Mucosa of gallbladder (tissue), 1 donor: ENCODE measurements at regions not wholly inside any gene's neighbourhood (a gene's known extent, or its start where the extent isn't known, plus 50 kb on each side); places are given as distances from the start of the nearest gene placed in this dataset.

Experiments used
- DNase-seq: peaks from one replicate; pipeline ENCODE4 v3.0.0-alpha.2; 2020; ENCODE audit warnings: low spot score
- donor health status: DM: no; HTN: no; CAD: no.

- DNase-seq = no peak
These were observed 55.5 kb upstream of the SLC5A12 start for GRCh38 chr11:26777372-26777808.

DNA sequence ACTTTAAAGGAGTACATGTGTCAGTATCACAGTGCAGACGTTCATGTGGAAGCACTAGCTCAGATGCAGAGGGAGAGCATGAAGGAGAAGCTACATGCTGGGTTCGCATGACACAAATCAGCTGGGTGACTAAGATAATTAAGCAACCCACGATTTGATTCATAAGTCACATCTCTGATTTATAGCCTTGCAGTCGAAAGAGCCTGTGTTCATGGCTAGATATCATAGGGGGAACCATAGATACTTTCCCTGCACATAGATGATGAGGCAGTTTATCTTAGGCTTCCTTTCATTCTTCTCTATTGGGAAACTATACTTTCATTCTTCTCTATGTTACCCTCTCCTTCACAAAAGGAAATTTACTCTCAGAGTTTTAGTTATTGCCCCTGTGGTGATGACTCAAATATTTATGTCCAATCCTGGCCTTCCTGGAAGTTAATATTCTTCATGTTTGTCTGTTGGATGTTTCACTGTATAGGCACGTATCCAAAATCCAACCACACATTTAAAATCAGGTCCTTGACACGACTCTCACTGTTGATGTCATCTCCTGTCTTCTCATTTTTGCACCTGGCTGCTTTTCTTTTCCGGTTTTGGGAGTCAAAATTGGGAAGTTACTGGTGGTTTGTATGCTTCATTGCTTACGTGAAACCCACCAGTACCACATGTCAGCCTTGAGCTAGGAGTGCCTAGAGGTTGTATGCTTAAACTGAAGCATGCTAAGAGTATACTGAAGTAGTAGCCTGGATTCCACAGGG lies 56.3 kb upstream of the SLC5A12 start:
- no peak for DNase-seq

- no peak for DNase-seq
These were observed 57.4 kb upstream of the SLC5A12 start for GRCh38 chr11:26779074-26779865.

- no peak for DNase-seq
These were observed 58.7 kb upstream of the SLC5A12 start for GRCh38 chr11:26780376-26781085.

DNA sequence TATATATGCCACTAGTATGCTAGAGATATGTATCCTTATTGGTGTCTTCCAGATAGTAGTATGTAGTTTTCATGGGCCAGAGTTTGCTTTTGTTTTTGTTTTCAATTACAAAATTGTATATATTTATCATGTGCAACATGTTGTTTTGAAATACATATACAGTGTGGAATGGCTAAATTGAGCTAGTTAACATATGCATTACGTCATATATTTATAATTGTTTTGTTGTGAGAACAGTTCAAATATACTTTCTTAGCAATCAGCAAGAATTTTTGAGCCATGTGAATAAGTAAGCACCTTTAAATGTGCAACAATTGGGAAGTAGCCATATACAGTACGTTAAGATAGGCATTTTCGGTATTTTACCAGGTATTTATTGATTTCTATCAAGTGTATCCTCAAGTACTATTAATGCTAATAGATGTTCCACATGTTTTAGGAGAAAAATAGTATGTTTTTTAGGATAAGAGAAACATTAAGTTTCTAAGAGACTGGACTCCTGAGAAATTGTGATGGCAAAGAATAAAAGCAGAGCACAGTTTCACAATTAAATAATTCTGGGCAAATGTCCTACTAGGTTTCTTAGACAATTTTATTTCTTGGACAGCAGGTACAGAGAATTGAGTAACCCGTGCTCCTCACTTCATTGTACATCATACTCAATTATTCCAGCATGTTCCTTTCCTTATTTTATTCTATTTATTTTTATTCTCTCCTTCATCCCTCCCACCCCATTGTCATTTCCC lies 60.5 kb upstream of the SLC5A12 start:
- DNase-seq = no peak

- no peak for DNase-seq
These were observed 62.1 kb upstream of the SLC5A12 start for GRCh38 chr11:26783997-26784396.

- no peak for DNase-seq
These were observed 68.9 kb upstream of the SLC5A12 start for GRCh38 chr11:26790738-26791137.

DNA sequence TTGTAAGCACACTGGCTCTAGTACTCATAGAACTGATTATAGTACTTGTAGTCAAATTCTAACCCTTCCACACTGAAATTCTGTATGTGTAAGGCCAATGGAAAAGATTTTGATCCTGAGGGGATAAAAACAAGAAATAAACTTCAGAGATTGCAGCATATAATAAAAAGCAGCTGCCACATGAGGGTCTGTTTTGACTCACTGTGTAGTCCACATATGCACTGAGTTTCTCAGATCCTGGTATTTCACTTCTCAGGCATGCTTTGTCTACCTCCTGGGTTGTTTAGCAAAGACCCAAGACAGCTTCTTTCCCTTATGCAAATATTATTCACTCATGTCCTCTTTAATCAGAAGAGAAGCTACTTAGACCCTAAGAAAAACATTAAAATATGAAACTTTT lies 71.1 kb upstream of the SLC5A12 start:
- DNase-seq = no peak

DNA sequence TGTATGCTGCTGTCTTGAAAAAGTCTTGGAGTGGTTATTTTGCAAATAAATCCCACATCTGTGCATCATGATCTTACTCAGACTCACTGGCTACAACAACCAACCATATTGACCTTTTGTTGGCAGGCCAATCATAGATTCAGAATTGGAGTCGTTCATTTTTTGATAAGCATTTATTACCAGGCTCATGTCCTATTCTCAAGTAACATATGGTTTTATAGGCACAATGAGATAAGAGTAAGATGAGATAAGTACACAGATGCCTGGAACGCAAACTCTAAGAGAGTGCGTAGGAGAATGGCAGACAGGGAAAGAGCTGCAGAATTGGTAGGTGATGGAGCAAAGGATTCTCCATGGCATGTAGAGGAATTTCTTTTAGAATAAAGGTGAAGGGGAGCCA lies 71.6 kb upstream of the SLC5A12 start:
- no peak for DNase-seq

GRCh38 chr11:26801601-26802000 lies 79.7 kb upstream of the SLC5A12 start:
- no peak for DNase-seq

GRCh38 chr11:26805001-26805400 lies 83.1 kb upstream of the SLC5A12 start:
- no peak for DNase-seq

- no peak for DNase-seq
These were observed 84.4 kb upstream of the SLC5A12 start for GRCh38 chr11:26806219-26806618.

DNA sequence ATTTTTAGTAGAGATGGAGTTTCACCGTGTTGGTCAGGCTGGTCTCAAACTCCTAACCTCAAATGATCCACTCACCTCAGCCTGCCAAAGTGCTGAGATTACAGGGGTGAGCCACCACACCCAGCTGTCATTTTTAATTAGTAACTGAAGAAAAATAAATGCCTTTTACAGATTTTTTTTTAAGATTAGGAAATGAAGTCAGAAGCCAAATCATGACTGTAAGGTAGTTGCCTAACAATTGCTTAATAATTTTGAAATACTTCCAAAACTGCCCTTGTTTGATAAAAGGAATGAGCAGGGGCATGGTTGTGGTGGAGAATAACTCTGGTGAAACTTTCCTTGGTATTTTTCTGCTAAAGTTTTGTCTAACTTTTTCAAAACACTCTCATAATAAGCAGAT lies 98.9 kb upstream of the SLC5A12 start:
- DNase-seq = no peak

GRCh38 chr11:26823963-26824362 lies 102.1 kb upstream of the SLC5A12 start:
- DNase-seq = no peak

- peak; percentile 31 for DNase-seq
These were observed 105.8 kb upstream of the SLC5A12 start for GRCh38 chr11:26827567-26828081.

GRCh38 chr11:26828288-26828687 lies 106.4 kb upstream of the SLC5A12 start:
- no peak for DNase-seq

GRCh38 chr11:26830218-26830617 lies 108.4 kb upstream of the SLC5A12 start:
- DNase-seq = no peak

DNA sequence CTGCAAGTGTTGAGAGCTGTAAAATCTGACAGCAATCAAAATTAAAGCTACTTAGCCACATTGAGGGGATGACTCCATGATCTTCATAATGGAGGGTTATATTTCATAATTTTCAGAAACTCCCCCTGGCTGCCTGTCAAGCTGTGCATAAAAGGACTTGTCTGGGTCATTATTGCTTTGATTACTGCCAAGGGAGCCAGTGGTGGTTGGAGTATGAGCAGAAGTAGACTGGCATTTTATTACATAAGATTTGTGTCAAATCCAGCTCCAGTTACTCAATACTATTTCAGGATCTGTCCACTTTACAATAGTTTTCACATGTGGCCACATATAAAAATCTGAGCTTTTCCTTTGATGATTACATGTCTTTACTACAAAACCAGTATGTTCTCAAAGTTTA lies 108.9 kb upstream of the SLC5A12 start:
- DNase-seq = no peak

DNA sequence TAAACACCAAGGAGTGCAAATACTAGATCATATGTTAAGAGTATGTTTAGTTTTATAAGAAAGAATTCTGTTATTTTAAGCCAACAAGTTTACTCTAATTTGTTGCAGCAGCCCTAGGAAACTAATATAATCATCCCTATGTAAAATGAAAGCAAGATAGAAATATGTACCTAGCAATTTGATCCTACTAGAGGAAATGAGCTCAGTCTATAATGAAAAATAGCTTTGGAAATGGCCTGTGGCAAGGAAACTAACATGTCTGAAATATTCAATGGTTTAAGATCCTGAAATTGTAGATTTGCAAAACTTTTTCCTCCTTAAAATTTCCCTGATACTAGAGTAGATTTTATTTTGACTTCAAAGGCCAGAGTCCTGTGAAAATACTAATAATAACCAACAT lies 112.7 kb upstream of the SLC5A12 start:
- no peak for DNase-seq

- no peak for DNase-seq
These were observed 113.8 kb upstream of the SLC5A12 start for GRCh38 chr11:26835611-26836010.

DNA sequence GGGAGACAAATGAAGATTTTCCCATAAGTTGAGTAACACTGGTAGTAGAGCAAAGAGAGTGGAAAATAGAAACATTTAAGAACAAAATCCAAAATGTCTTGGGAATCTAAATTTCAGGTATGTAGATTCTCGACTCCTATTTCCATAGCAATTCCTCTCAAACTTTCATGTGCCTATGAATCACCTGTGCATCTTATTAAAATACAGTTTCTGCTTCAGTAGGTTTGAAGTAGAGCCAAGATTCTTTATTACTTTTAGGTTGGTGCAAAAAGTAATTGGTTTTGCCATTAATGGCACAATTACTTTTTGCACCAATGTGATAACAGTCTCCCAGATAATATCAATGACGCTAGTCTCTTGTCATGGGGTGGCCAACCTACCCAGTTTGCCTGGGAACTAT lies 115.3 kb upstream of the SLC5A12 start:
- DNase-seq = no peak
